Osteocyte (in vitro differentiated cells): ENCODE measurements at regions not wholly inside any gene's neighbourhood (a gene's known extent, or its start where the extent isn't known, plus 50 kb on each side); places are given as distances from the start of the nearest gene placed in this dataset.
"Not testable (repeated sequence)": the region's sequence is repeated elsewhere in the genome, so short reads cannot be mapped to it uniquely, and the experiment has no call there.

Experiments
- DNase-seq: peaks from one replicate; pipeline ENCODE4 v3.0.0; 2021; ENCODE audit warnings: mixed read lengths; ENCODE audit not compliant: unreplicated experiment; ENCODE audit errors: extremely low spot score
- H3K27ac Mint-ChIP-seq: one replicate; pipeline ENCODE4 v1.8.0; 2021; ENCODE audit warnings: mild to moderate bottlenecking, mixed read lengths; ENCODE audit not compliant: unreplicated experiment
- H3K27me3 Mint-ChIP-seq: one replicate; pipeline ENCODE4 v1.8.0; 2021; ENCODE audit warnings: mixed read lengths; ENCODE audit not compliant: unreplicated experiment
- H3K36me3 Mint-ChIP-seq: one replicate; pipeline ENCODE4 v1.8.0; 2021; ENCODE audit warnings: mixed read lengths; ENCODE audit not compliant: unreplicated experiment
- H3K4me1 Mint-ChIP-seq: one replicate; pipeline ENCODE4 v1.8.0; 2021; ENCODE audit warnings: mixed read lengths; ENCODE audit not compliant: unreplicated experiment
- H3K4me3 Mint-ChIP-seq: one replicate; pipeline ENCODE4 v1.8.0; 2021; ENCODE audit warnings: mild to moderate bottlenecking, moderate library complexity, mixed read lengths; ENCODE audit not compliant: unreplicated experiment
- H3K9me3 Mint-ChIP-seq: one replicate; pipeline ENCODE4 v1.8.0; 2021; ENCODE audit warnings: mixed read lengths; ENCODE audit not compliant: unreplicated experiment
- TF ChIP-seq, protein P1 (sequence below): fragments of 200-600 bp; sonication (generic); IDR thresholded peaks from 2 replicates; pipeline ENCODE4 v1.5.0; 2021; ENCODE audit warnings: antibody characterized with exemption, mild to moderate bottlenecking, moderate library complexity

DNA sequence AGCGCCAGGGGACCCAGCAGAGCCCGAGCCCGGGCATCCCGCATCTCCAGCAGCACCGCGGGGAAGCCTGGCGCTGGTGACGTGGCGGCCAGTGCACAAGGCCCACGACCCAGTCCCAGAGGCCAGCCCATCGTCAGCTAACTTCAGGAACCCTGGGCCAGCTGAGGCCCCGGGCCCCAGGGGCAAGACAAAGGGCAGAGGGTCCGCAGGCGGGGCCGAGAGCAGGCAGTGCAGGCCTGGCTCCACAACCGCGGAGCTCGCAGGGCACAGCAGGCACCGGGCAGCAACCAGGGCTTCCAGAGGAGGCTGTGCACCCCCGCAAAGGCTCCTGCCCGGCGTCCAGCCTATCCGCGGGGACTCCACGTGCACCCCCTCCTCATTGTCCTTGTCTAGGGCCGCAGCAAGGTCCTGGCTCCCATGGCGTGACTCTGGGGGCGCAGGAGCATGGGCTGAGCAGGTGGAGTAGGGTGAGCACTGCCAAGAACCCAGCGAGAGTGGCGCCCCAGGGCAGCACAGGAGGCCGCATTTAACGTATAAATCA lies 352.5 kb downstream of the KCNJ18 start:
- H3K27ac Mint-ChIP-seq, H3K36me3 Mint-ChIP-seq, DNase-seq, H3K9me3 Mint-ChIP-seq, H3K4me1 Mint-ChIP-seq, H3K27me3 Mint-ChIP-seq, H3K4me3 Mint-ChIP-seq: not testable (repeated sequence)

DNA sequence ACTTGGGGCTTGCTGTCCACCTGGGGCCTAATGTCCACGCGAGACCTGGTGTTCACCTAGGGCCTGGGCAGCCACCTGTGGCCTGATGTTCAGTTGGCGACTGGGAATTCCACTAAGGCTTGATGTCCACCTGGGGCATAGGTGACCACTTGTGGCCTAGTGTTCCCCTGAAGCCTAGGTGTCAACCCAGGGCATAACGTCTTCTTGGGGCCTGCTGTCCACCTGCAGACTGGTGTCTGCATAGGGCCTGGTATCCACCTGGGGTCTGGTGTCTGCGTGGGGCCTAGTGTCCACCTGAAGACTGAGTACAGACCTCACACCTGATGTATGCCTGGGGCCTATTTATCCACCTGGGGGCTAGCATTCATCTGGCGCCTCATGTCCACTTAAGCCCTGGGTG lies 355.2 kb downstream of the KCNJ18 start:
- H3K9me3 Mint-ChIP-seq, H3K27ac Mint-ChIP-seq, H3K27me3 Mint-ChIP-seq, H3K36me3 Mint-ChIP-seq, H3K4me3 Mint-ChIP-seq, H3K4me1 Mint-ChIP-seq, DNase-seq: not testable (repeated sequence)

DNA sequence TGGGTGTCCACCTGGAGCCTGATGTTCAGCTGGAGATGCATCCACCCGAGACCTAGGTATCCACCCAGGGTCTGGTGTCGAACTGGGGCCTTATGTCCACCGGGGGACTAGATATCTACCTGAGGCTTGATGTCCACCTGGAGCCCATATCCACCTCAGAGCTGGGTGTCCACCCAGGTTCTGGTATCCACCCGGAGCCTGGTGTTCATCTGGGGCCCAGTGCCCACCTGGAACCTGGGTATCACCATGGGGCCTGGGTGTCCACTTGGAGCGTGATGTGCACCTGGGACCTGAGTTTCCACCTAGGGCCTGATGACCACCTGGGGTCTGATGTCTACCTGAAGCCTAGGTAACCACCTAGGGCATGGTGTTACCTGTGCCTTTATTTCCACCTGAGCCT lies 355.9 kb downstream of the KCNJ18 start:
- not testable (repeated sequence) for DNase-seq, H3K27me3 Mint-ChIP-seq, H3K9me3 Mint-ChIP-seq, H3K4me3 Mint-ChIP-seq, H3K36me3 Mint-ChIP-seq, H3K27ac Mint-ChIP-seq, H3K4me1 Mint-ChIP-seq

DNA sequence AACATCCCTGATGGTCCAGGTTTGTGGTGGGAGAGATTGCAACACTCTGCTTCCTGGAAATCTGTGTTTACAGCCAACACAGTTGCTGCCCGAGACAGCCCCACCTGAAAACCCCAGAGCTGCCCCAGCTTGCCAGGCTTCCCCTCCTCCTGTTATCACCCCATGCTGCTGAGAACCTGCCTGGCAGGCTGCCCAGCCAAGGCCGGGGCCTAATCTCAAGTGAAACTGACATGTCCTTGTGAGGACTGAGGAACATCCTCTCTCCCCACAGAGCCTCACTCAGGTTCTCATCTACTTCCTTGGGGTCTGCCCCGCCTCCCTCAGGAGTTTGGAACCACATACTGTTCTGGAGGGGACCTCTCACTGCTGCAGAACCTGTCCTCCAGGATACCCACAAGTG lies 358.4 kb downstream of the KCNJ18 start:
- H3K36me3 Mint-ChIP-seq, H3K4me3 Mint-ChIP-seq, H3K27ac Mint-ChIP-seq, DNase-seq, H3K9me3 Mint-ChIP-seq, H3K4me1 Mint-ChIP-seq, H3K27me3 Mint-ChIP-seq: not testable (repeated sequence)

DNA sequence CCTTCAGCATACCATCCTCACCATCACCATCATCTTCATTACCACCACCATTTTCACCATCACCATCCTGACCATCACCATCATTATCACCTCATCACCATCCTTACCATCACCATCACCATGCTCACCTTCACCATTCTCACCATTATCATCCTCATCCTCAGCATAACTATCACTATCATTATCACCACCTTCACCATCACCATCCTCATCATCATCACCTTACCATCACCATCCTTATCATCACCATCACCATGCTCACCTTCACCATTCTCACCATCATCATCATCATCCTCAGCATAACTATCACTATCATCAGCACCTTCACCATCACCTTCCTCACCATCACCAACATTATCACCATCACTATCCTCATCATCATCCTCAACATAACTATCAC lies 360.4 kb downstream of the KCNJ18 start:
- H3K27me3 Mint-ChIP-seq, H3K27ac Mint-ChIP-seq, H3K9me3 Mint-ChIP-seq, H3K4me1 Mint-ChIP-seq, H3K36me3 Mint-ChIP-seq, H3K4me3 Mint-ChIP-seq, DNase-seq: not testable (repeated sequence)

DNA sequence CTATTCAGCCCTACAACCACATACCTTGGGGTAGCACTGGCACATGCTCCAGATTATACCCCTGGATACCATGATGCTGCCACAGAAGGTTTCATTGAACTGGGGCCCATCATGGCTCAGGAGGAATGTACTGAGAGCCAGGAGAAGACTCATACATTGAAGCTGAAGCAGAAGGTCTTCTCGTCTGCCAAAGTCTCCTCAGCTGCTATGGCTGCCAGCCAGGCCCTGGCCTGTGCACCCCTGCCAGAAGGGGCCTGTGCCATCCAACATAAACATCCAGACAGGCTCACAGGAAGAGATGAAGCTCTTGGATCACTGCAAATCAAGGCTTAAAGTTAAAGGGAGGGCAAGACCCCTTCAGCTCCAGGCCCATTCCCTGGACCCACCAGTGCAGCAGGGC lies 364.2 kb downstream of the KCNJ18 start:
- not testable (repeated sequence) for H3K4me3 Mint-ChIP-seq, H3K4me1 Mint-ChIP-seq, H3K27ac Mint-ChIP-seq, DNase-seq, H3K36me3 Mint-ChIP-seq, H3K27me3 Mint-ChIP-seq
- H3K9me3 Mint-ChIP-seq: peaks cover 10% of the 10 kb centered on the region

DNA sequence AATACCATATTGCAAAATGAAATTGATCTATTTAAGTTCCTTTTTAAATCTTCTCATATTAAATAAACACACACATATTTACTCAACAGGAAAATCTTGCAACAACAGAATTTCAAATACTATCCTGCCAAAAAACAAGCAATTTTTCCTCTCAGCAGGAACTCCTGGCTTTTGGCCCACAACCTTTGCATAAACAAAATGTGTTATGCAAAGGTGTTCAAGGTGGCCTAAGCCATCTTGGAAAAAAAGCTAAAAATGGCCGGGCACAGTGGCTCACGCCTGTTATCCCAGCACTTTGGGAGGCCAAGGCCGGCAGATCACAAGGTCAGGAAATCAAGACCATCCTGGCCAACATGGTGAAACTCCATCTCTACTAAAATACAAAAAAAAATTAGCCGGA lies 383.6 kb downstream of the KCNJ18 start:
- not testable (repeated sequence) for DNase-seq, H3K36me3 Mint-ChIP-seq, H3K27ac Mint-ChIP-seq, H3K4me3 Mint-ChIP-seq, H3K9me3 Mint-ChIP-seq, H3K4me1 Mint-ChIP-seq, H3K27me3 Mint-ChIP-seq

DNA sequence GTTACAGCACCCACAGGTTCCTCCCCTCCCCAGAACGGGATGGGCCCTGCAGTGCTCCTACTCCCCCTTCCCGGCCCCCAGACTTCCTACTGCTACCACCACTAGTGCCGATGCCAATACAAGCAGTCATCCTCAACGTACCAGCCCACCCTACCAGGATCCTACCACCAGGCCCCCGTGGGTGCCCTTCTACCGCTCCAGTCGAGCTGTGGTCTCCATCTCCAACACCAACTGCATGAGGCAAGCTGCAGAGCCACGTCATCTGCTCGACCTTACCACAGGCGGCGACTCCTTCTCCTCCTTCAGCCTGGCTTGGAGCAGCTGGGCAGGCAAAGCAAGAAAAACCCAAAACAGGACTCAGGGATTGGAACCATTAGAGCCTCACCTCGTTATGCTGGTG lies 396.3 kb downstream of the KCNJ18 start:
- peaks cover 26% of the 10 kb centered on the region for H3K9me3 Mint-ChIP-seq
- H3K27ac Mint-ChIP-seq, H3K27me3 Mint-ChIP-seq, DNase-seq, H3K36me3 Mint-ChIP-seq, H3K4me3 Mint-ChIP-seq, H3K4me1 Mint-ChIP-seq: not testable (repeated sequence)

DNA sequence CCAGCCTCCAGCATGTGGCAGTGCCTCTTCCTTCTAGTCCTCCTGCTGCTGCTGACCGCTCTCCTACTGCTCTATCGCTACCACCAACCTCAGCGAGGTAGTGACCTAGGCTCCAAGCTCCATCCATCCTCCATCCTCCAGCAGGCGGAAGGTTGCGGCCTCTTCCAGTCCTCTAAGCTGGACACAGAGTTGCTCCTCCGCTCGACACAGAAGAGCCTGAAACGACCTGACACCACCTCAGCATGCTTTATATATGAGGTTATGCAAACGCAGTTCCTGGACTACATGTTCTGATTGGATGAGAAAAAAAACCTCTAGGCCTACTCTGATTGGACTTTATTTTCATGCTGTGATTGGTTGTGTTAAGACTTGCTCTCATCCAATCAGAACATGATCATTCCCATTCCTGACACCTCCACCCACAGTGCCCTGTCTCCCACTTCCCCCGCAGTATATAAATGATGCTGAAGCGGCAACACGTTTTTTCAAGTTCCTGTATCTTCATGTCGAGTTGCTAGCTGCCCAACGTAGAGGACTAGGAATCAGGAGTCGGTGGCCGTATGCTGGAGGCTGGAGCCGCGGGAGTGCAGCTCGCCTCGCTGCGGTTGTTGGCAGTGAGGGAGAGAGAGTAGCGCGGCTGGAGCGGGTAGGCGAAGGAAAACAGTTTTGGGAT lies 398.1 kb downstream of the KCNJ18 start:
- Mint-ChIP-seq H3K36me3 (no peaks in the 10 kb centered on the region), H3K27ac (no peak overlapping the region), H3K27me3 (no peaks in the 10 kb centered on the region), H3K4me1 (no peaks in the 10 kb centered on the region), H3K4me3 (no peak overlapping the region), H3K9me3 (peaks cover 32% of the 10 kb centered on the region)
- TF ChIP-seq, protein P1, sequence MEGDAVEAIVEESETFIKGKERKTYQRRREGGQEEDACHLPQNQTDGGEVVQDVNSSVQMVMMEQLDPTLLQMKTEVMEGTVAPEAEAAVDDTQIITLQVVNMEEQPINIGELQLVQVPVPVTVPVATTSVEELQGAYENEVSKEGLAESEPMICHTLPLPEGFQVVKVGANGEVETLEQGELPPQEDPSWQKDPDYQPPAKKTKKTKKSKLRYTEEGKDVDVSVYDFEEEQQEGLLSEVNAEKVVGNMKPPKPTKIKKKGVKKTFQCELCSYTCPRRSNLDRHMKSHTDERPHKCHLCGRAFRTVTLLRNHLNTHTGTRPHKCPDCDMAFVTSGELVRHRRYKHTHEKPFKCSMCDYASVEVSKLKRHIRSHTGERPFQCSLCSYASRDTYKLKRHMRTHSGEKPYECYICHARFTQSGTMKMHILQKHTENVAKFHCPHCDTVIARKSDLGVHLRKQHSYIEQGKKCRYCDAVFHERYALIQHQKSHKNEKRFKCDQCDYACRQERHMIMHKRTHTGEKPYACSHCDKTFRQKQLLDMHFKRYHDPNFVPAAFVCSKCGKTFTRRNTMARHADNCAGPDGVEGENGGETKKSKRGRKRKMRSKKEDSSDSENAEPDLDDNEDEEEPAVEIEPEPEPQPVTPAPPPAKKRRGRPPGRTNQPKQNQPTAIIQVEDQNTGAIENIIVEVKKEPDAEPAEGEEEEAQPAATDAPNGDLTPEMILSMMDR: no peak
- no peak for DNase-seq

DNA sequence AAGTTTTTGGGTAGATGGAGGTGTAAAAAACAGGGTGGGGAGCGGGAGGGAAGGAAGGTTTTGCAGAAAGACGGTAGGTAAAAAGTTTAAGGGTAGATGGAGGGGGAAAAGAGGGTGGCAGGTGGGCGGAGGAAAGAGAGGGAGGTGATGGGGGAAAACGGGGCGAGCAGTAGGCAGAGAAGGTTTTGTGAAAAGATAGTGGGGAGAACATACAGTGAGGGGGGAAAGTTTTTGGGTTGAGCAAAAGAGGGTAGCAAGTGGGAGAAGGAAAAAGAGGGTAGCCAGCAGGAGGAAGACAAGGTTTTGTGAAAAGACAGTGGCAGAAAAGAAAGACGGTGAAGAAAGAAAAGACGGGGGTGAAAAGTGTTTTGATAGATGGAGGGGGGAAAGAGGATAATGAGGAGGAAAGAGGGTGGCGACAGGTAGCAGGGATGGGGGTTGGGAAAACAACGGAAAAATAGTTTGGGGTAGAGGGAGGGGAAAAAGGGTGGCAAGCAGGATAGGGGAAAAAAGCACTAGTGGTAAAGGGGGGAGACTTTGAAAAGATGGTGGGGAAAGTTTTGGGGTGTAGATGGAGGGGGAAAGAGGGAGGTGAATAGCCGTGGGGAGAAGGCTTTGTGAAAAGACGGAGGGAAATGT lies 398.8 kb downstream of the KCNJ18 start:
- DNase-seq, H3K4me1 Mint-ChIP-seq, H3K27me3 Mint-ChIP-seq, H3K27ac Mint-ChIP-seq, H3K36me3 Mint-ChIP-seq: not testable (repeated sequence)
- peak overlapping the region; percentile 72 for H3K4me3 Mint-ChIP-seq
- H3K9me3 Mint-ChIP-seq: peaks cover 30% of the 10 kb centered on the region

DNA sequence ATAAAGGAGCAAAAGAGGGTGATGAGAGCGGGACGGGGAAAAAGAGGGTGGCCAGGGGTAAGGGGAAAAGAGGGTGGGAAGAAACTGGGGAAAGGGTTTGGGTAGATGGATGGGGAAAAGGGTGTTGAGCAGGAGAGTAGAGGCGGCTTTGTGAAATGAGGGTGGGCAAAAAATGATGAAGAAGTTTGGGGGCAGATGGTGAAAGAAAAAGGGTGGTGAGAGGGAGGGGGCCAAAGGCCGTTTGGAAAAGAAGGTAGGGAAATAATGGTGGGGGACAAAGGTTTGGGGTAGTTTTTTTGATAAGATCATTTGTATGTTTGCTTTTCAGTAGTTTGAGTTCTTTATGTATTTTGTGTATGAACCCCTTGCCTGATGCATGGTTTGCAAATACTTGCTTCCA lies 399.5 kb downstream of the KCNJ18 start:
- H3K9me3 Mint-ChIP-seq: peaks cover 29% of the 10 kb centered on the region
- DNase-seq, H3K4me3 Mint-ChIP-seq, H3K4me1 Mint-ChIP-seq, H3K36me3 Mint-ChIP-seq, H3K27me3 Mint-ChIP-seq, H3K27ac Mint-ChIP-seq: not testable (repeated sequence)
